K562 (cell line): ENCODE measurements at regions not wholly inside any gene's neighbourhood (a gene's known extent, or its start where the extent isn't known, plus 50 kb on each side); places are given as distances from the start of the nearest gene placed in this dataset.

Experiments used
- ATAC-seq: fragments of 200-7000 bp; cut with Tn5 transposase; 3 replicates; pipeline ENCODE4 v1.9.1; 2020; ENCODE audit warnings: moderate library complexity
- BruUV-seq: library from RNA; stranded (reverse); fragments of 400-500 nt; replicated peaks from 2 replicates; lab custom pipeline; 2021; lab: Mats Ljungman, UMichigan
- CTCF ChIA-PET: fragments of 300-600 bp; formaldehyde crosslinking; extraction: SDS; loops from one replicate; lab custom pipeline; 2021; ENCODE audit warnings: low intra/inter-chr PET ratio; lab: Yijun Ruan, JAX
- POLR2A ChIA-PET: fragments of 300-600, 350-650 bp; sonication (Branson Sonifier 250); formaldehyde crosslinking; extraction: SDS; loops from one replicate; lab custom pipeline; 2021; ENCODE audit warnings: antibody characterized with exemption, inconsistent platforms; lab: Yijun Ruan, JAX
- DNase-seq, 4 experiments: peaks; one replicate each; pipeline versions ENCODE4 v3.0.0 to v3.0.0-alpha.2; 2011 to 2018; ENCODE audit warnings: low spot score in 3 of 4, mixed read lengths in 3 of 4; ENCODE audit errors: extremely low read depth in 1 of 4
- FAIRE-seq: peaks from 2 replicates; lab custom pipeline; 2011; peaks lifted over from hg19 to GRCh38; lab: Jason Lieb, UNC
- H2AFZ ChIP-seq: 2 replicates; pipeline ENCODE4 v1.6.0; 2011; ENCODE audit warnings: low read depth, low read length, control low read depth, inconsistent platforms
- H3K27ac ChIP-seq: fragments of 200-600 bp; 3 replicates; pipeline ENCODE4 v1.8.0; 2011; ENCODE audit warnings: low read depth, mild to moderate bottlenecking, control low read depth, inconsistent platforms, low read length, moderate library complexity, mixed read lengths; ENCODE audit errors: extremely low read depth
- H3K27me3 ChIP-seq, 2 experiments: fragments of 300-600 bp in 1 of 2; 2 replicates in 1 of 2; 3 replicates in 1 of 2; pipeline versions ENCODE4 v1.6.0 to v1.8.0; 2011; ENCODE audit warnings: inconsistent platforms in 2 of 2, low read length in 2 of 2, mild to moderate bottlenecking in 1 of 2, mixed read lengths in 1 of 2, moderate library complexity in 1 of 2; ENCODE audit not compliant: control insufficient read depth in 2 of 2, insufficient read depth in 2 of 2
- H3K36me3 ChIP-seq: fragments of 300-600 bp; 3 replicates; pipeline ENCODE4 v1.8.0; 2011; ENCODE audit warnings: mild to moderate bottlenecking, low read length, inconsistent platforms; ENCODE audit not compliant: control insufficient read depth, insufficient read depth
- H3K4me1 ChIP-seq, 2 experiments: fragments of 200-600 bp in 1 of 2; replicated peaks in 1 of 2; 2 replicates in 1 of 2; 3 replicates in 1 of 2; pipeline versions ENCODE4 v1.5.1 to v1.8.0; 2011; ENCODE audit warnings: inconsistent platforms in 2 of 2, low read length in 2 of 2, mild to moderate bottlenecking in 1 of 2, mixed read lengths in 1 of 2, moderate library complexity in 1 of 2; ENCODE audit not compliant: control insufficient read depth in 2 of 2, insufficient read depth in 2 of 2
- H3K4me2 ChIP-seq: 2 replicates; pipeline ENCODE4 v1.6.1; 2011; ENCODE audit warnings: low read length, control low read depth, inconsistent platforms, mixed read lengths; ENCODE audit not compliant: insufficient read depth
- H3K4me3 ChIP-seq: fragments of 200-600 bp; sonication (generic), shearing (Covaris generic); 2 replicates; pipeline ENCODE4 v1.5.1; 2016; ENCODE audit warnings: control low read depth, inconsistent platforms
- H3K79me2 ChIP-seq: fragments of 200-600 bp; 3 replicates; pipeline ENCODE4 v1.8.0; 2011; ENCODE audit warnings: low read length, inconsistent platforms; ENCODE audit not compliant: control insufficient read depth, insufficient read depth
- H3K9ac ChIP-seq, 2 experiments: 2 replicates each; pipeline versions ENCODE4 v1.6.0 to v1.6.1; 2011; ENCODE audit warnings: low read depth in 2 of 2, low read length in 2 of 2, control low read depth in 1 of 2, inconsistent platforms in 1 of 2, mild to moderate bottlenecking in 1 of 2, mixed read lengths in 1 of 2; ENCODE audit not compliant: insufficient read depth in 1 of 2
- H3K9me1 ChIP-seq: one replicate; pipeline ENCODE4 v1.6.0; 2011; ENCODE audit warnings: inconsistent platforms, mild to moderate bottlenecking, low read length, moderate library complexity; ENCODE audit not compliant: control insufficient read depth, insufficient read depth
- H3K9me3 ChIP-seq: replicated peaks from 2 replicates; pipeline ENCODE4 v1.5.1; 2011; ENCODE audit warnings: low read depth, low read length, inconsistent platforms; ENCODE audit not compliant: control insufficient read depth, insufficient read depth
- H4K20me1 ChIP-seq: replicated peaks from 2 replicates; pipeline ENCODE4 v1.6.1; 2011; ENCODE audit warnings: low read length, inconsistent platforms, mixed read lengths; ENCODE audit not compliant: control insufficient read depth, insufficient read depth
- CEBPG ChIP-seq, 3 experiments: fragments of 200-800 bp in 1 of 3; sonication (Bioruptor generic) in 1 of 3; sonication (generic) in 1 of 3; formaldehyde crosslinking in 1 of 3; IDR thresholded peaks in 2 of 3; conservative IDR thresholded peaks in 1 of 3; 2 replicates each; pipeline versions ENCODE4 v1.6.1 to v1.8.0; 2016 to 2022; ENCODE audit warnings: missing compliant biosample characterization in 2 of 3, missing genetic modification characterization in 2 of 3, mild to moderate bottlenecking in 1 of 3, missing genetic modification reagents in 1 of 3
- CSDE1 ChIP-seq, 2 experiments: fragments of 450-650 bp; IDR thresholded peaks; 2 replicates each; pipeline ENCODE4 v1.6.1; 2016; ENCODE audit warnings: mild to moderate bottlenecking in 1 of 2
- KLF13 ChIP-seq: fragments of 450-650 bp; IDR thresholded peaks from 2 replicates; pipeline ENCODE4 v1.6.1; 2016; ENCODE audit warnings: missing genetic modification characterization, low read depth, mild to moderate bottlenecking, missing compliant biosample characterization, moderate library complexity, borderline replicate concordance
- LEF1 ChIP-seq: fragments of 450-650 bp; IDR thresholded peaks from 2 replicates; pipeline ENCODE4 v1.6.1; 2016; ENCODE audit warnings: mild to moderate bottlenecking
- ZNF277 ChIP-seq: fragments of 250-450 bp; sonication (Bioruptor Pico); IDR thresholded peaks from 2 replicates; pipeline ENCODE4 v1.8.0; 2022; ENCODE audit warnings: inconsistent platforms, mild to moderate bottlenecking, moderate library complexity, borderline replicate concordance
- WGBS: fragments of 100-300 bp; shearing (Covaris generic); methylation state at CpG from one replicate; pipeline ENCODE4 v1.1.6; 2016; ENCODE audit warnings: low coverage, mixed read lengths; ENCODE audit not compliant: insufficient coverage; ENCODE audit errors: missing lambda C conversion rate; 5-methylcytosine and 5-hydroxymethylcytosine counted together
- in situ Hi-C: fragments of 300-500 bp; cut with MboI; formaldehyde crosslinking; loops from 4 replicates; pipeline ENCODE4 v1.15.0; 2018; ENCODE audit warnings: inconsistent platforms, mixed read lengths
- intact Hi-C: fragments of 100-400 bp; cut with micrococcal nuclease; formaldehyde crosslinking; loops from 2 replicates; pipeline ENCODE4 v1.14.2; 2022
- TF ChIP-seq, protein P1 (sequence below): fragments of 250-450 bp; sonication (Bioruptor Pico); IDR thresholded peaks from 2 replicates; pipeline ENCODE4 v1.4.0; 2020

DNA sequence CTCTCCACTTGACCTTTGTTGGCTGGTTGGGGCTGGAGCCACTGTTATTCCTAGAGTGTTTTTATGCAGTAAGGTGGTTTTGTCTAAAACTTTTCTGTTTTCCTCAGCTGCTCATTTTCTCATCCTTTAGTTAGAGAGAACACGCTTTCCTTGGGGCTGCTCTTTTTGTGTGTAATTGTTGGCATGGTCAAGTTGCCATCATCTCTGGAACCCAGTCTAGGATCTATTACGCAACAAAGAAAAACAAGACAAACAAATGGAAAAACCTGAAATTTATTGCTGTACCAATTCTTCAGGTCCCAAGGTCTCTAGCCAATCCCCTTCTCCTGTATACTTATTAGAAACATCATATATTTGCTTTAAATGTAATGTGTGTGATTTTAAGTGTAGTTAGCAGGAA is 1436.3 kb upstream of the DIAPH2 start:
- H3K27ac ChIP-seq = no peak overlapping the region

GRCh38 chrX:95290455-95290854 is 1394.2 kb upstream of the DIAPH2 start:
- no peak for ATAC-seq
- Histone ChIP-seq H3K9ac (no peak overlapping the region), H3K9me3 (no peaks in the 10 kb centered on the region), H3K27ac (no peak overlapping the region), H3K36me3 (no peaks in the 10 kb centered on the region), H3K4me2 (no peak overlapping the region), H3K27me3 (no peaks in the 10 kb centered on the region), H2AFZ (no peak overlapping the region), H3K4me3 (no peak overlapping the region), H4K20me1 (no peaks in the 10 kb centered on the region), H3K9me1 (no peaks in the 10 kb centered on the region), H3K79me2 (no peaks in the 10 kb centered on the region), H3K4me1 (no peaks in the 10 kb centered on the region)
- POLR2A ChIA-PET = no interaction called here
- no peak for TF ChIP-seq LEF1
- TF ChIP-seq, protein P1, sequence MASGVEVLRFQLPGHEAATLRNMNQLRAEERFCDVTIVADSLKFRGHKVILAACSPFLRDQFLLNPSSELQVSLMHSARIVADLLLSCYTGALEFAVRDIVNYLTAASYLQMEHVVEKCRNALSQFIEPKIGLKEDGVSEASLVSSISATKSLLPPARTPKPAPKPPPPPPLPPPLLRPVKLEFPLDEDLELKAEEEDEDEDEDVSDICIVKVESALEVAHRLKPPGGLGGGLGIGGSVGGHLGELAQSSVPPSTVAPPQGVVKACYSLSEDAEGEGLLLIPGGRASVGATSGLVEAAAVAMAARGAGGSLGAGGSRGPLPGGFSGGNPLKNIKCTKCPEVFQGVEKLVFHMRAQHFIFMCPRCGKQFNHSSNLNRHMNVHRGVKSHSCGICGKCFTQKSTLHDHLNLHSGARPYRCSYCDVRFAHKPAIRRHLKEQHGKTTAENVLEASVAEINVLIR (CRISPR knock-in tag) = no peak
- no peak for TF ChIP-seq ZNF277 (CRISPR knock-in tag)
- TF ChIP-seq KLF13 = no peak
- no peak for DNase-seq
- CTCF ChIA-PET = no interaction called here
- intact Hi-C loops = no loop called here
- BruUV-seq = no TSS peak
- WGBS = 0% methylated on average over 3 of the region's 3 CpGs
- in situ Hi-C loops = no loop called here
- no peak for FAIRE-seq

More for the DNA sequence above, 1436.3 kb upstream of the DIAPH2 start:
- no peak overlapping the region for H3K4me2 ChIP-seq
- CTCF ChIA-PET = no interaction called here
- FAIRE-seq = no peak
- POLR2A ChIA-PET = no interaction called here
- no peaks in the 10 kb centered on the region for H3K9me1 ChIP-seq
- DNase-seq = no peak
- no peaks in the 10 kb centered on the region for H4K20me1 ChIP-seq
- WGBS = 0% methylated on average over 2 of the region's 2 CpGs
- no peaks in the 10 kb centered on the region for H3K79me2 ChIP-seq
- no peak overlapping the region for H3K4me3 ChIP-seq
- H3K27me3 ChIP-seq = no peaks in the 10 kb centered on the region
- no peaks in the 10 kb centered on the region for H3K4me1 ChIP-seq
- in situ Hi-C loops = no loop called here
- H3K9ac ChIP-seq = no peak overlapping the region
- no peak overlapping the region for H2AFZ ChIP-seq
- no peaks in the 10 kb centered on the region for H3K36me3 ChIP-seq
- intact Hi-C loops = no loop called here
- H3K9me3 ChIP-seq = no peaks in the 10 kb centered on the region
- TF ChIP-seq CSDE1 (IDR thresholded peaks at IDR 0.05) = no peak
- TF ChIP-seq CEBPG (CRISPR knock-in tag; IDR thresholded peaks at IDR 0.05) = no peak
- 0 out of 4 replicates have a peak, but pooled peaks of 1 of the 2 experiments have one; percentile 32 for TF ChIP-seq CEBPG (tag; conservative IDR thresholded peaks at IDR 0.05 in 1 of 2, IDR thresholded peaks at IDR 0.05 in 1 of 2)
- BruUV-seq = no TSS peak
- no peak for ATAC-seq
